Gastroesophageal sphincter (tissue), 4 donors: ENCODE measurements at regions not wholly inside any gene's neighbourhood (a gene's known extent, or its start where the extent isn't known, plus 50 kb on each side); places are given as distances from the start of the nearest gene placed in this dataset.

Source experiments
- ATAC-seq: fragments of 150-250 bp; one replicate; pipeline ENCODE4 v1.9.1; 2016; ENCODE audit warnings: mild to moderate bottlenecking, moderate library complexity
- H3K27ac ChIP-seq, 4 donors: fragments of 200-600 bp; sonication (generic) in 3 of 4; 1 replicate in 3 of 4; 2 replicates in 1 of 4; pipeline ENCODE4 v1.5.1; 2016 to 2019
- H3K27me3 ChIP-seq: fragments of 200-600 bp; sonication (generic); one replicate; pipeline ENCODE4 v1.5.1; 2019
- H3K36me3 ChIP-seq, 2 donors: fragments of 200-600 bp; sonication (generic); one replicate each; pipeline ENCODE4 v1.5.1; 2019; ENCODE audit warnings: control low read depth in 1 of 2
- H3K4me1 ChIP-seq, 3 donors: fragments of 200-600 bp; sonication (generic); 1 replicate in 2 of 3; 2 replicates in 1 of 3; pipeline ENCODE4 v1.5.1; 2016 to 2019; ENCODE audit warnings: control low read depth in 2 of 3
- H3K4me3 ChIP-seq, 2 donors: fragments of 200-600 bp; sonication (generic); one replicate each; pipeline ENCODE4 v1.5.1; 2019; ENCODE audit warnings: mild to moderate bottlenecking in 1 of 2, moderate library complexity in 1 of 2
- H3K9me3 ChIP-seq, 3 donors: fragments of 200-600 bp; sonication (generic); one replicate each; pipeline ENCODE4 v1.5.1; 2017 to 2019; ENCODE audit warnings: control low read depth in 2 of 3
- CTCF ChIP-seq, 4 experiments: fragments of 200-600 bp in 2 of 4; fragments of 450-650 bp in 2 of 4; sonication (generic) in 1 of 4; IDR thresholded peaks; one replicate each; pipeline ENCODE4 v1.5.1; 2017 to 2019; ENCODE audit warnings: antibody characterized with exemption in 4 of 4, mild to moderate bottlenecking in 2 of 4, moderate library complexity in 2 of 4
- EP300 ChIP-seq: sonication (generic); formaldehyde crosslinking; IDR thresholded peaks from one replicate; pipeline ENCODE4 v1.6.1; 2017; ENCODE audit warnings: antibody characterized with exemption, mild to moderate bottlenecking
- POLR2A ChIP-seq, 2 donors: fragments of 450-650 bp; IDR thresholded peaks; one replicate each; pipeline ENCODE4 v1.6.1; 2017; ENCODE audit warnings: antibody characterized with exemption in 2 of 2, mild to moderate bottlenecking in 2 of 2, moderate library complexity in 1 of 2
- POLR2AphosphoS5 ChIP-seq: sonication (generic); formaldehyde crosslinking; IDR thresholded peaks from one replicate; pipeline ENCODE4 v1.6.1; 2017; ENCODE audit warnings: antibody characterized with exemption
- WGBS, 2 donors: methylation state at CpG; one replicate each; pipeline ENCODE4 v1.1.5; 2018; ENCODE audit warnings: low coverage in 1 of 2; 5-methylcytosine and 5-hydroxymethylcytosine counted together

- TF ChIP-seq CTCF (IDR thresholded peaks at IDR 0.05) (no peak), POLR2AphosphoS5 (no peak), POLR2A (IDR thresholded peaks at IDR 0.05) (no peak), EP300 (no peak)
- 89% methylated on average over 1 of the region's 4 CpGs; no CpG with 5 or more reads in 1 of the 2 donors for WGBS, 2 donors
- no peaks in the 10 kb centered on the region for H3K27me3 ChIP-seq
- H3K4me3 ChIP-seq = no peak overlapping the region
- H3K36me3 ChIP-seq = no peaks in the 10 kb centered on the region
- no peaks in the 10 kb centered on the region for H3K4me1 ChIP-seq
- H3K9me3 ChIP-seq = no peaks in the 10 kb centered on the region
- no peak overlapping the region for H3K27ac ChIP-seq
- no peak for ATAC-seq
These were observed 53.1 kb upstream of the MED9 start for GRCh38 chr17:17423656-17424055.

GRCh38 chr17:17424552-17424951 is 52.2 kb upstream of the MED9 start:
- H3K27me3 ChIP-seq = no peaks in the 10 kb centered on the region
- no peak overlapping the region for H3K27ac ChIP-seq
- no peaks in the 10 kb centered on the region for H3K9me3 ChIP-seq
- TF ChIP-seq EP300 (no peak), CTCF (IDR thresholded peaks at IDR 0.05) (no peak), POLR2A (IDR thresholded peaks at IDR 0.05) (no peak), POLR2AphosphoS5 (no peak)
- WGBS, 2 donors = 33 to 70% methylated on average over 1 to 2 of the region's 2 CpGs
- ATAC-seq = no peak
- H3K36me3 ChIP-seq = no peaks in the 10 kb centered on the region
- no peaks in the 10 kb centered on the region for H3K4me1 ChIP-seq
- no peak overlapping the region for H3K4me3 ChIP-seq

- peaks cover 3% of the 10 kb centered on the region for H3K27me3 ChIP-seq
- no peaks in the 10 kb centered on the region for H3K36me3 ChIP-seq
- TF ChIP-seq EP300 (no peak), POLR2A (IDR thresholded peaks at IDR 0.05) (no peak), CTCF (IDR thresholded peaks at IDR 0.05) (no peak), POLR2AphosphoS5 (no peak)
- WGBS, 2 donors = 100% methylated on average over 2 of the region's 7 CpGs; no CpG with 5 or more reads in 1 of the 2 donors
- no peak for ATAC-seq
- H3K4me3 ChIP-seq = no peak overlapping the region
- no peaks in the 10 kb centered on the region for H3K4me1 ChIP-seq
- H3K27ac ChIP-seq = no peak overlapping the region
- H3K9me3 ChIP-seq = no peaks in the 10 kb centered on the region
These were observed 51.8 kb upstream of the MED9 start for GRCh38 chr17:17425005-17425404.

- no peak for TF ChIP-seq CTCF (IDR thresholded peaks at IDR 0.05)
- peaks cover 5% of the 10 kb centered on the region for H3K27me3 ChIP-seq
- H3K4me1 ChIP-seq = no peaks in the 10 kb centered on the region
- no peaks in the 10 kb centered on the region for H3K36me3 ChIP-seq
- H3K4me3 ChIP-seq = no peak overlapping the region
- H3K27ac ChIP-seq = no peak overlapping the region
- WGBS, 2 donors = 72 to 84% methylated on average over 2 to 4 of the region's 4 CpGs
- no peak for ATAC-seq
- no peaks in the 10 kb centered on the region for H3K9me3 ChIP-seq
These were observed 51.2 kb upstream of the MED9 start for GRCh38 chr17:17425591-17425990.

GRCh38 chr17:17426184-17426583 is 50.6 kb upstream of the MED9 start:
- H3K4me1 ChIP-seq = no peaks in the 10 kb centered on the region
- no peak for ATAC-seq
- no peak overlapping the region for H3K27ac ChIP-seq
- WGBS, 2 donors = 94% methylated on average over 4 of the region's 4 CpGs; no CpG with 5 or more reads in 1 of the 2 donors
- no peak overlapping the region for H3K4me3 ChIP-seq
- H3K27me3 ChIP-seq = peaks cover 5% of the 10 kb centered on the region
- H3K9me3 ChIP-seq = no peaks in the 10 kb centered on the region
- H3K36me3 ChIP-seq = no peaks in the 10 kb centered on the region
- TF ChIP-seq POLR2A (IDR thresholded peaks at IDR 0.05) (no peak), EP300 (no peak), CTCF (IDR thresholded peaks at IDR 0.05) (no peak), POLR2AphosphoS5 (no peak)
